ENCODE measurements at regions not wholly inside any gene's neighbourhood (a gene's known extent, or its start where the extent isn't known, plus 50 kb on each side); places are given as distances from the start of the nearest gene placed in this dataset.

DNA sequence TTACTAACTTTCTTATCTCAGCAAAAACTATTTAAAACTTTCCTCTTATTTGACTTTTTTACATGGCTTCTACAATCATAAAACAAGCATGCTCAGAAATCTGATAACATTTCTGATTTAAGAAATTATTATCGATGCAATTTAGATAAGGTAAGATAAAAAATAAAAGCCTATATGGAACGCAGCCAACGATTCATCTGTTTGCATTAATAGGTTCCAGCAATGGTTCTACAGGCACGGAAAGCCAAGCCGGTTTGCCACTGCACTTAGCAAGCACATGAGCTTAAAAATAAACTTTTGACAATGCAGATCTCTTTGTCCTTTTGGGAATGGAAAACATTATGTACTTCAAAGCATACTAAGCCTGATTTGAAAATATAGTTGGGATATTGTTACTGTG lies 77.5 kb upstream of the KCNK2 start:
- no peak for TF ChIP-seq POLR2A (IDR thresholded peaks at IDR 0.05)
- TF ChIP-seq, protein P1, sequence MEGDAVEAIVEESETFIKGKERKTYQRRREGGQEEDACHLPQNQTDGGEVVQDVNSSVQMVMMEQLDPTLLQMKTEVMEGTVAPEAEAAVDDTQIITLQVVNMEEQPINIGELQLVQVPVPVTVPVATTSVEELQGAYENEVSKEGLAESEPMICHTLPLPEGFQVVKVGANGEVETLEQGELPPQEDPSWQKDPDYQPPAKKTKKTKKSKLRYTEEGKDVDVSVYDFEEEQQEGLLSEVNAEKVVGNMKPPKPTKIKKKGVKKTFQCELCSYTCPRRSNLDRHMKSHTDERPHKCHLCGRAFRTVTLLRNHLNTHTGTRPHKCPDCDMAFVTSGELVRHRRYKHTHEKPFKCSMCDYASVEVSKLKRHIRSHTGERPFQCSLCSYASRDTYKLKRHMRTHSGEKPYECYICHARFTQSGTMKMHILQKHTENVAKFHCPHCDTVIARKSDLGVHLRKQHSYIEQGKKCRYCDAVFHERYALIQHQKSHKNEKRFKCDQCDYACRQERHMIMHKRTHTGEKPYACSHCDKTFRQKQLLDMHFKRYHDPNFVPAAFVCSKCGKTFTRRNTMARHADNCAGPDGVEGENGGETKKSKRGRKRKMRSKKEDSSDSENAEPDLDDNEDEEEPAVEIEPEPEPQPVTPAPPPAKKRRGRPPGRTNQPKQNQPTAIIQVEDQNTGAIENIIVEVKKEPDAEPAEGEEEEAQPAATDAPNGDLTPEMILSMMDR (IDR thresholded peaks at IDR 0.05) = no peak
